Nephron progenitor cell (in vitro differentiated cells): ENCODE measurements at regions not wholly inside any gene's neighbourhood (a gene's known extent, or its start where the extent isn't known, plus 50 kb on each side); places are given as distances from the start of the nearest gene placed in this dataset.

ENCODE experiments used
- DNase-seq: peaks from one replicate; pipeline ENCODE4 v3.0.0; 2021
- H3K27ac Mint-ChIP-seq: 2 replicates; pipeline ENCODE4 v1.8.0; 2021; ENCODE audit warnings: mild to moderate bottlenecking, moderate library complexity, mixed read lengths
- H3K27me3 Mint-ChIP-seq: 2 replicates; pipeline ENCODE4 v1.8.0; 2021; ENCODE audit warnings: mild to moderate bottlenecking, low read depth, mixed read lengths; ENCODE audit not compliant: poor library complexity
- H3K36me3 Mint-ChIP-seq: 2 replicates; pipeline ENCODE4 v1.8.0; 2021; ENCODE audit warnings: low read depth, mixed read lengths
- H3K4me1 Mint-ChIP-seq: 2 replicates; pipeline ENCODE4 v1.8.0; 2021; ENCODE audit warnings: mixed read lengths
- H3K4me3 Mint-ChIP-seq: 2 replicates; pipeline ENCODE4 v1.8.0; 2021; ENCODE audit warnings: mild to moderate bottlenecking, moderate library complexity, mixed read lengths
- H3K9me3 Mint-ChIP-seq: 2 replicates; pipeline ENCODE4 v1.8.0; 2021; ENCODE audit warnings: mild to moderate bottlenecking, moderate library complexity, mixed read lengths
- TF ChIP-seq, protein P1 (sequence below): fragments of 200-600 bp; sonication (generic); IDR thresholded peaks from 2 replicates; pipeline ENCODE4 v1.5.0; 2021; ENCODE audit warnings: antibody characterized with exemption

DNA sequence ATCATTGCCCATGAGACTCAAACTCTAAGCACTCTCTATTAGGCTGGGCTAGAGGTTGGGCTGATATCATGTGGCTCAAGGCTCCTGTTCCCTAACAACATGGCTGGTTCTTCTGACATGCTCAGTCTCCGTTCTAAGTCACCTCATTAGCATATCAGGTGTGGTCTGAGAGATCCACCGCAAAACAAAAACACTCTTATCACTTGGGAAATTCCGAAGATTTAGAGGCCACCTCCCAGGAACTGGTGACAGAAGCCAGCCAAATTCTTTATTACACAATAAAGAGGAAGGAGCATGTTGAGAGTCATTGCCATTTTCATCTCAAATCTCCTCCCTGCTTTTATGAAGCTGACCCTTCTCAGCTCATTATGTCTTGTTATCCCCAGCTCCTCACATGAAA, 107.6 kb downstream of the MSX2 start:
- H3K9me3 Mint-ChIP-seq, result peaks cover 1% of the 10 kb centered on the region
- DNase-seq, result no peak
- peaks cover 6% of the 10 kb centered on the region for H3K4me1 Mint-ChIP-seq

DNA sequence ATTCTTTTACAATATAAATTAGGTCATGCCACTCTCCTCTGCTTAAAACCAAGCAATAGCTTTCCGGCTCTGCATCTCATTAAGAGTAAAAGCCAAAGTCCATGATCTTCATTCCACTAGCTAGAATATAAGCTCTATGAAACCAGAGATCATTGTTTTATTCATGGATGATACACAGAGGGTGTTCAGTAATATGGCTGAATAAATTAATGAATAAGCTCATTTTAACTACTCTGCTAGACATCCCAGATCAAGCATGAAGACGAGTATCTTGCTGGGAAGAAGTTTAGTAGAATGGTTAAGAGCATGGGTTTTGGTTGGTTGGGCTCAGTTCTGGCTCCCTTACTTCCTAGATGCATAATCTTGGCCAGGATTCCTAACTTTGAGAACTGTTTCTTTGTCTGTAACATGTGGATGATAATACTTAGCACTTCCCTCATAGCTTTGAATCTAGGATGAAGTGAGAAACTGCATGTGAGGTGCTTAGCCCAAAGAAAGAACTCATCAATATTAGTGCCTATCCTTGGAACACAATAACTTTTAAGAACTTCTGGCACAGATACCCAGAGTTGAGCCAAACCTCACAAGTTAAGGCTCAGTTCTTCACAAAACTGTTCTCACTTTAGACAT, 106.8 kb downstream of the MSX2 start:
- no peak overlapping the region for H3K4me3 Mint-ChIP-seq
- no peaks in the 10 kb centered on the region for H3K9me3 Mint-ChIP-seq
- peaks cover 6% of the 10 kb centered on the region for H3K4me1 Mint-ChIP-seq
- H3K36me3 Mint-ChIP-seq, result no peaks in the 10 kb centered on the region
- DNase-seq, result no peak
- H3K27me3 Mint-ChIP-seq, result peaks cover 11% of the 10 kb centered on the region
- TF ChIP-seq, protein P1, sequence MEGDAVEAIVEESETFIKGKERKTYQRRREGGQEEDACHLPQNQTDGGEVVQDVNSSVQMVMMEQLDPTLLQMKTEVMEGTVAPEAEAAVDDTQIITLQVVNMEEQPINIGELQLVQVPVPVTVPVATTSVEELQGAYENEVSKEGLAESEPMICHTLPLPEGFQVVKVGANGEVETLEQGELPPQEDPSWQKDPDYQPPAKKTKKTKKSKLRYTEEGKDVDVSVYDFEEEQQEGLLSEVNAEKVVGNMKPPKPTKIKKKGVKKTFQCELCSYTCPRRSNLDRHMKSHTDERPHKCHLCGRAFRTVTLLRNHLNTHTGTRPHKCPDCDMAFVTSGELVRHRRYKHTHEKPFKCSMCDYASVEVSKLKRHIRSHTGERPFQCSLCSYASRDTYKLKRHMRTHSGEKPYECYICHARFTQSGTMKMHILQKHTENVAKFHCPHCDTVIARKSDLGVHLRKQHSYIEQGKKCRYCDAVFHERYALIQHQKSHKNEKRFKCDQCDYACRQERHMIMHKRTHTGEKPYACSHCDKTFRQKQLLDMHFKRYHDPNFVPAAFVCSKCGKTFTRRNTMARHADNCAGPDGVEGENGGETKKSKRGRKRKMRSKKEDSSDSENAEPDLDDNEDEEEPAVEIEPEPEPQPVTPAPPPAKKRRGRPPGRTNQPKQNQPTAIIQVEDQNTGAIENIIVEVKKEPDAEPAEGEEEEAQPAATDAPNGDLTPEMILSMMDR, result no peak
- H3K27ac Mint-ChIP-seq, result no peak overlapping the region

More for the DNA sequence above, 107.6 kb downstream of the MSX2 start:
- TF ChIP-seq, protein P1, result no peak
- peaks cover 14% of the 10 kb centered on the region for H3K27me3 Mint-ChIP-seq
- H3K27ac Mint-ChIP-seq, result no peak overlapping the region
- no peak overlapping the region for H3K4me3 Mint-ChIP-seq
- no peaks in the 10 kb centered on the region for H3K36me3 Mint-ChIP-seq

DNA sequence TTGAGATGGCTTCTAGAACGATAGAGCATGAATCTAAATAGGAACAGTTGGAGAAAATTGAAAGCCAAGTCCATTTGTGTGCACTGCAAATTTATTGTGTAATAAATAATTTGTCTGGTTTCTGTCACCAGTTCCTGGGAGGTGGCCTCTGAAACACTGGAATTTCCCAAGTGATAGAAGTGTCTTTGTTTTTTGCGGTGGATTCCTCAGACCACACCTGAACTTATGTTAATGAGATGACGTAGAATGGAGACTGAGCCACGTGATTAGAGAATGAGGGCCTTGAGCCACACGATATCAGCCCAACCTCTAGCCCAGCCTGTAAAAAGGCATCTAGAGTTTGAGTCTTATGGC, 105.1 kb downstream of the MSX2 start:
- peaks cover 13% of the 10 kb centered on the region for H3K4me1 Mint-ChIP-seq
- DNase-seq, result no peak

DNA sequence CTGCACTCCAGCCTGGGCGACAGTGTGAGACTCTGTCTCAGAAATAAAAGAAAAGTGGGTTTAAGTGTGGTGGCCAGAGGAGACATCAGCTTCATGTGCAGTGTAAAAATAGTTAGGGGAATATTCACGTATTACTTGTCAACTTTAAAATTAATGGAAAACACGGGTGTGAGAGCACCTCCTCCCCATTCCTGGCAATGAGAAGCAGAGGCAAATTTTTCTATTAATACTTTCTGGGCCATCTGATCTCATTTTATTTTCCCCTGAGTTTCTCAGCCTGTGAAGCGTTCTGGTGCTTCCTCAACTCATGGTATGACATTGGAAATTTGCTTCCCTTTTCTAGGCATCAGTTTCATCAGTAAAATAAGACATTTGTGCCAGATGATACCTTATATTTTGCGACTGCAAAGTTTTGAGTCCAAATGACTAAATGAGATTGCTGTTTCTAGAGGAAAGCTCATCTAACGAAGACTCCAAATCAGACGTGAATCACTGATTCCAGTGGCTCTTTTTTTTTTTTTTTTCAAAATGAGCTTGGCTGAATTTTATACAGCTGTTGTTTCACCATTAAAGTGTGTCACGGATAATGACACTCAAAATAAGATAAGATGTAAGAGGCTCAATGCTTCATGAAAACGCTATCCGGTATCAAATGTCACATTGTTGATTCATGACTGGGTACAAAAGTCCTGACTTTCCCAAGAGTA, 104.6 kb downstream of the MSX2 start:
- Mint-ChIP-seq H3K4me1 (peaks cover 13% of the 10 kb centered on the region), H3K27ac (no peak overlapping the region), H3K9me3 (no peaks in the 10 kb centered on the region), H3K36me3 (no peaks in the 10 kb centered on the region), H3K4me3 (no peak overlapping the region), H3K27me3 (peaks cover 4% of the 10 kb centered on the region)
- DNase-seq, result no peak
- TF ChIP-seq, protein P1, result no peak

More for the DNA sequence above, 105.1 kb downstream of the MSX2 start:
- no peaks in the 10 kb centered on the region for H3K36me3 Mint-ChIP-seq
- H3K27me3 Mint-ChIP-seq, result peaks cover 4% of the 10 kb centered on the region
- TF ChIP-seq, protein P1, result no peak
- no peak overlapping the region for H3K27ac Mint-ChIP-seq
- H3K4me3 Mint-ChIP-seq, result no peak overlapping the region
- no peaks in the 10 kb centered on the region for H3K9me3 Mint-ChIP-seq

DNA sequence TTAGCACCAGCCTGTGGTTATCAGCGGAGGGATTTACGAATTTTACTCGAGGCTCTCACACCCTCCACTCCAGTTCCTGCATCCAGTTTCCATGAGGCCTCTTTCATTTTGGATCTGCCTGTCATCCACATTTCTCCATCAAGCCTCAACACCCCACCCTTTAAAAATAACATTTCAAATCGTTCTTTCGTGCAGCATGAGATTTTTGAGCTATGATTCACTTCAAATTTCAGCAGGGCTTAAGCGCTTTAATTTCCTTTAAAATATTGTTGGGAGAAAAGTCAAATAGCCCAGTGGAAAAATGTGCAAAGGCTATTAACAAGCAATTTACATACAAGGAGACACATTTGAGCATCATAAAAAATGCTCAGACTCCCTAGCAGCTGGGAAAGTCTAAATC, 103.2 kb downstream of the MSX2 start:
- Mint-ChIP-seq H3K4me1 (peaks cover 7% of the 10 kb centered on the region), H3K27me3 (peaks cover 4% of the 10 kb centered on the region), H3K27ac (no peak overlapping the region), H3K4me3 (no peak overlapping the region), H3K9me3 (peaks cover 2% of the 10 kb centered on the region), H3K36me3 (no peaks in the 10 kb centered on the region)
- DNase-seq, result no peak
- TF ChIP-seq, protein P1, result no peak

DNA sequence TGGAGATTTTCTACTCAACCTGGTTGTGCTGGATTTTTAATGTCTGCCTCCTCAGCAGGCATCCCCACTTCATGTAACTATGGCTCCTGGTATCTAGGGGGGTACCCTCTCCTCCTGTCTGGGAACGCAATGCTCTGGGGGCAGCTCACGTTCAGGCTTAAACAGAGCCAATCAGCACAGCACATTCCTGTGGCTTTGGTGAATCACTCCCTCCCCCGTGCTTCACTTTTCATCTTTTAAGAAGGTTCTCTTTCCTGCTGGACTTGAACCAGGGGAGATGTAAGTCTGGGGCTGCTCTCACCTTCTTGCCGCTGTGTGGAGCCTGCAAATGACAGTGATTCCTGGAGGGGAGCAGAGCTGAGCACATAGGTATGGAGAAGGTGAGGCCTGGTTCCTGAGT, 101.2 kb downstream of the MSX2 start:
- no peak for DNase-seq
- Mint-ChIP-seq H3K27ac (no peak overlapping the region), H3K4me1 (peaks cover 7% of the 10 kb centered on the region), H3K36me3 (no peaks in the 10 kb centered on the region), H3K27me3 (no peaks in the 10 kb centered on the region), H3K9me3 (peaks cover 18% of the 10 kb centered on the region), H3K4me3 (no peak overlapping the region)
- TF ChIP-seq, protein P1, result no peak
